ENCODE measurements at regions not wholly inside any gene's neighbourhood (a gene's known extent, or its start where the extent isn't known, plus 50 kb on each side); places are given as distances from the start of the nearest gene placed in this dataset.

DNA sequence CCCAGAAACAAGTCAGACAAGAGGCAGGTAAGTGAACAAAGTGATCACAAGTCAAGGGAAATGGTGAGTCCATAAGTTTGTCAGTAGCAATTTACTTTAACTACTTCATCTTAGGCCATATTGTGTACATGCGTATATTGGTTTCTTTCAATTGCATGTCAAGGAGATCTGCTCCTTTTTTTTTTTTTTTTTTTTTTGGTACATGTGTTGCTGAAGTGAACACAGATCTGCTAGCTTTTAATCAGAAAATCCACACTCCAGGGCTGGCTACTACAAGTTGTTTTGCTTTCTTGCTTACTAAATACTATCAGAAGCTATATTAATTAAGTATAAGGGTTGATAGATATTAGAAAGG is 985.1 kb downstream of the TSN start:
- no peak overlapping the region for H3K27ac Mint-ChIP-seq
- H3K36me3 Mint-ChIP-seq (ENCODE audit: low read depth) = no peaks in the 10 kb centered on the region
- H3K27me3 Mint-ChIP-seq (ENCODE audit: low read depth) = no peaks in the 10 kb centered on the region
- no peak overlapping the region for H3K4me3 Mint-ChIP-seq
- H3K9me3 Mint-ChIP-seq = no peaks in the 10 kb centered on the region
- H3K4me1 Mint-ChIP-seq = no peaks in the 10 kb centered on the region
- TF ChIP-seq, protein P1, sequence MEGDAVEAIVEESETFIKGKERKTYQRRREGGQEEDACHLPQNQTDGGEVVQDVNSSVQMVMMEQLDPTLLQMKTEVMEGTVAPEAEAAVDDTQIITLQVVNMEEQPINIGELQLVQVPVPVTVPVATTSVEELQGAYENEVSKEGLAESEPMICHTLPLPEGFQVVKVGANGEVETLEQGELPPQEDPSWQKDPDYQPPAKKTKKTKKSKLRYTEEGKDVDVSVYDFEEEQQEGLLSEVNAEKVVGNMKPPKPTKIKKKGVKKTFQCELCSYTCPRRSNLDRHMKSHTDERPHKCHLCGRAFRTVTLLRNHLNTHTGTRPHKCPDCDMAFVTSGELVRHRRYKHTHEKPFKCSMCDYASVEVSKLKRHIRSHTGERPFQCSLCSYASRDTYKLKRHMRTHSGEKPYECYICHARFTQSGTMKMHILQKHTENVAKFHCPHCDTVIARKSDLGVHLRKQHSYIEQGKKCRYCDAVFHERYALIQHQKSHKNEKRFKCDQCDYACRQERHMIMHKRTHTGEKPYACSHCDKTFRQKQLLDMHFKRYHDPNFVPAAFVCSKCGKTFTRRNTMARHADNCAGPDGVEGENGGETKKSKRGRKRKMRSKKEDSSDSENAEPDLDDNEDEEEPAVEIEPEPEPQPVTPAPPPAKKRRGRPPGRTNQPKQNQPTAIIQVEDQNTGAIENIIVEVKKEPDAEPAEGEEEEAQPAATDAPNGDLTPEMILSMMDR (IDR thresholded peaks at IDR 0.05; ENCODE audit: unreplicated experiment in 3 of 3) = no peak

DNA sequence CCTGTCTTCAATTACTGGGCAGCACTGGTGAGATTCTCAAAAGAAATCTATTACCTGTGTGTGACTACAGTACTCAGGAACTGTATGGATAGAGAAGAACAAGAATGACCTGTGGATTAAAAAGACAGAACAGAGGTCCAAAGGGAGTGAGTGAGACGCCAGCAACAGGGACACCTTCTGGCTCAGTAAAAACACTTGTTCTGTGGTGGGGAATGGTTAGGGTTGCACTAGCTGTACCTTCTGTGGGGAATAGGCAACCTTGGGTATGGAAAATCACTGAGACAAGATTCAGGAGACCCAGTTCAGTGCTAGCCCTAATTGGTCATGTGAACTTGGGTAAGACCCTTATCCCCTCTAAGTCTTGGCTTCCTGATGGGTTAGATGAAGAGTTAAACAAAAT is 986.0 kb downstream of the TSN start:
- TF ChIP-seq, protein P1 (IDR thresholded peaks at IDR 0.05; ENCODE audit: unreplicated experiment in 3 of 3) = no peak
- no peaks in the 10 kb centered on the region for H3K36me3 Mint-ChIP-seq (ENCODE audit: low read depth)
- no peaks in the 10 kb centered on the region for H3K27me3 Mint-ChIP-seq (ENCODE audit: low read depth)
- no peak overlapping the region for H3K4me3 Mint-ChIP-seq
- no peak overlapping the region for H3K27ac Mint-ChIP-seq
- H3K9me3 Mint-ChIP-seq = no peaks in the 10 kb centered on the region
- H3K4me1 Mint-ChIP-seq = no peaks in the 10 kb centered on the region

DNA sequence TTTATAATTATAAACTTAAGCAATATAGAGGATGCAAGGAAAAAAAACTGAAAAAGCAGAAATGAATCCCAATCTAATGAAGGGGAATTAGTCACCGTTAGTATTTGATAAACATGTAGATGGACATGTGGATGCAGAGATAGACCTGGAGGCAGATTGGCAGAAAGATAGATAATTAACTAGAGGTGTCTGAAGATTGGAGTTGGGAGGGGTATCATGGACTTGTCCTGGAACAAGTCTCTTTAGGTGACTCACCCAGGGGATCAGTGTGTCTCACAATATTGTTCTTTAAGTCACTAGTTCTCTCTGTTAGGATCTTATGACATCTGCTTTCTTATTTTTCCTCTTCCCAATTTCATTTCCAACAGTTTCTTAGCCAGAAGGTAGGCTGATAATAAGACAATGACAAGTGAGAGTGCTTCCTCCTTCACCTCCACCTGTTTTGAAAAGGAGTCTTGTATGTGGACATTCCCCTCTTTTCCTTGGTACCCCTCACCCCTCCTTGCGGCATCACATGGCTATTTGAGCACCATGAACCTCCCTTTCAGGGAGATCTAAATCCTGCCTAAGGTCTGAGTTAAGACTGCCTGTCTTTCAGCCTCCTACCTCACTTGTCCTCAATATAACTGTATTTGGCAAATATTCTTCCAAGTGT is 987.7 kb downstream of the TSN start:
- H3K27me3 Mint-ChIP-seq (ENCODE audit: low read depth) = no peaks in the 10 kb centered on the region
- no peak overlapping the region for H3K27ac Mint-ChIP-seq
- no peaks in the 10 kb centered on the region for H3K4me1 Mint-ChIP-seq
- no peaks in the 10 kb centered on the region for H3K36me3 Mint-ChIP-seq (ENCODE audit: low read depth)
- no peaks in the 10 kb centered on the region for H3K9me3 Mint-ChIP-seq
- TF ChIP-seq, protein P1 (IDR thresholded peaks at IDR 0.05; ENCODE audit: unreplicated experiment in 3 of 3) = no peak
- H3K4me3 Mint-ChIP-seq = no peak overlapping the region

DNA sequence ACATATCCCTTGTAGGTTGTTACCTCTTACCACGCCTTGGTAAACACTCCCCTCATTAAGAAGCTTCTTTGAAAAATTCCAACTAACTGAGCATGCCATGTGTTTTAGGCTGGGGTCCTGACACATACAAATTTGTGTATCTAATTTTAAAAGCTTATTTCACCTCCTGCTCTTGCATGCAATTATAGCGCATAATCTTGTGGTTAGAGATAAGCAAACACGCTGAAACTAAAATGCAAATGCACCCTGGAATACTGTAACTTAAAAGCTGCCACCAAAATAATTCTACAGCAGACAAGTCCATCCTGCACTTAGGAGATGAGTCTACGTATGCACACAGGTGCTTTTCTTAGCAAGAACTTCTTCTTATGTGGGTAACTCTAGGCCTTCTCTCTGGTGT is 990.2 kb downstream of the TSN start:
- Mint-ChIP-seq H3K4me1 (no peaks in the 10 kb centered on the region), H3K36me3 (ENCODE audit: low read depth) (no peaks in the 10 kb centered on the region), H3K27me3 (ENCODE audit: low read depth) (no peaks in the 10 kb centered on the region)

DNA sequence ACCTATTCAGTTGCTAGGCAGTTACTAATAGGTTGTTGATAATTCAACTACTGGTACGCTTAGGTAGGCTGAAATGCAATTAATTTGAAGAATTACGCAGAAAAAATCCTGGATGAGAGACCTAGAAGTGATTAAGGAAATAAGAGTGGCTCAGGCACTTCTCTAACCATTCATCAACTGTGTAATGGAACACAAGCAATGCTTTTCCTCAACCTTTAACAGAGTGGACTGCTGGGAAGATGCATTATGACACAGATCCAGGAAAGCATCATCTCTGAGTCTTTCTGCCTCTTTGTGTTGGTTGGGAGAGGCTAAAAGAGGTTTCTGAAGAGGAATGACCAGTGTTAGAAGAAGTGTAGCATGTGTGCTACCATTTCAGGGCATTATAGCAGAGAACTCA is 992.2 kb downstream of the TSN start:
- H3K36me3 Mint-ChIP-seq (ENCODE audit: low read depth) = no peaks in the 10 kb centered on the region
- TF ChIP-seq, protein P1 (IDR thresholded peaks at IDR 0.05; ENCODE audit: unreplicated experiment in 3 of 3) = no peak
- H3K9me3 Mint-ChIP-seq = no peaks in the 10 kb centered on the region
- no peaks in the 10 kb centered on the region for H3K4me1 Mint-ChIP-seq
- H3K27me3 Mint-ChIP-seq (ENCODE audit: low read depth) = no peaks in the 10 kb centered on the region
- H3K4me3 Mint-ChIP-seq = no peak overlapping the region
- H3K27ac Mint-ChIP-seq = no peak overlapping the region

More for the DNA sequence above, 990.2 kb downstream of the TSN start:
- Mint-ChIP-seq H3K9me3 (no peaks in the 10 kb centered on the region), H3K27ac (no peak overlapping the region), H3K4me3 (no peak overlapping the region)
- TF ChIP-seq, protein P1 (IDR thresholded peaks at IDR 0.05; ENCODE audit: unreplicated experiment in 3 of 3) = no peak

DNA sequence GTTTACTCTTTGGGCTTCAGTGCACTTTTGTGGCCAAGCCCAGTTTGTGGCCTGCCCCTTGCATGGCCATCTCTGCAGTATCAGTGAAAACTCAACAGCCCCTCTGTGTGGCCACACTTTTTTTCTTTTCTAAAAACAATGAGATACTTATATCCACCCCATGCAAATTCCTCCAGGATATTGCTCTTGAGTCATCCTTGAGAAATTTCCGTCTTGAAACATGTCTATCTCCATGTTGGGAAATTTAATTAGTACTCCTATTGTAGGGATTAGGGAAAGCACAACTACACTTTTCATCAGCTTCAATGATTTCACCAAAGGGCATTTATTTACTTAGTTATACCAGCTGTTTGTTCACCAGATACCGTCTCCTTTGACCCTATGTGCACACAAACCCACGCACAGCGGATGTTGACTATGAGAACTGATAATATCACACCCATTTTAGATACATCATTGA is 993.1 kb downstream of the TSN start:
- TF ChIP-seq, protein P1 (IDR thresholded peaks at IDR 0.05; ENCODE audit: unreplicated experiment in 3 of 3) = no peak
- Mint-ChIP-seq H3K9me3 (no peaks in the 10 kb centered on the region), H3K4me3 (no peak overlapping the region), H3K27ac (no peak overlapping the region), H3K4me1 (peaks cover 3% of the 10 kb centered on the region), H3K27me3 (ENCODE audit: low read depth) (no peaks in the 10 kb centered on the region), H3K36me3 (ENCODE audit: low read depth) (no peaks in the 10 kb centered on the region)
